ENCODE measurements at regions not wholly inside any gene's neighbourhood (a gene's known extent, or its start where the extent isn't known, plus 50 kb on each side); places are given as distances from the start of the nearest gene placed in this dataset.
A peak's percentile ranks its signal among the peaks of the same experiment; 100 is the strongest.
"Not testable (repeated sequence)": the region's sequence is repeated elsewhere in the genome, so short reads cannot be mapped to it uniquely, and the experiment has no call there.

GRCh38 chr7:35971133-35971891 lies 170.5 kb downstream of the SEPTIN7 start:
- no peak for DNase-seq (ENCODE audit: low read depth in 4 of 4, low spot score in 1 of 4)

GRCh38 chr7:35975851-35976454 lies 175.1 kb downstream of the SEPTIN7 start:
- DNase-seq (ENCODE audit: low read depth in 4 of 4, low spot score in 1 of 4) = peak in 2 of 4 experiments; percentile 13 to 31

- DNase-seq (ENCODE audit: low read depth in 4 of 4, low spot score in 1 of 4) = not testable (repeated sequence)
Measured at GRCh38 chr7:35978816-35979640, 174.0 kb upstream of the EEPD1 start.

- DNase-seq (ENCODE audit: low read depth in 4 of 4, low spot score in 1 of 4) = no peak
Measured at GRCh38 chr7:35982600-35982999, 170.5 kb upstream of the EEPD1 start.

- DNase-seq (ENCODE audit: low read depth in 4 of 4, low spot score in 1 of 4) = no peak
Measured at GRCh38 chr7:35983626-35984025, 169.4 kb upstream of the EEPD1 start.

- DNase-seq (ENCODE audit: low read depth in 4 of 4, low spot score in 1 of 4) = peak; percentile 51 to 69 (median 54)
Measured at GRCh38 chr7:35985126-35985754, 167.8 kb upstream of the EEPD1 start.

- no peak for DNase-seq (ENCODE audit: low read depth in 4 of 4, low spot score in 1 of 4)
Measured at GRCh38 chr7:35987016-35987415, 166.0 kb upstream of the EEPD1 start.

GRCh38 chr7:35988105-35988504 lies 164.9 kb upstream of the EEPD1 start:
- no peak for DNase-seq (ENCODE audit: low read depth in 4 of 4, low spot score in 1 of 4)

GRCh38 chr7:35988818-35989217 lies 164.2 kb upstream of the EEPD1 start:
- DNase-seq (ENCODE audit: low read depth in 4 of 4, low spot score in 1 of 4) = no peak

- DNase-seq (ENCODE audit: low read depth in 4 of 4, low spot score in 1 of 4) = no peak
Measured at GRCh38 chr7:35991511-35992232, 161.4 kb upstream of the EEPD1 start.

- no peak for DNase-seq (ENCODE audit: low read depth in 4 of 4, low spot score in 1 of 4)
Measured at GRCh38 chr7:35992436-35992835, 160.6 kb upstream of the EEPD1 start.

- no peak for DNase-seq (ENCODE audit: low read depth in 4 of 4, low spot score in 1 of 4)
Measured at GRCh38 chr7:35993113-35993512, 159.9 kb upstream of the EEPD1 start.

GRCh38 chr7:35993676-35994606 lies 159.1 kb upstream of the EEPD1 start:
- DNase-seq (ENCODE audit: low read depth in 4 of 4, low spot score in 1 of 4) = no peak

GRCh38 chr7:35995334-35995733 lies 157.7 kb upstream of the EEPD1 start:
- no peak for DNase-seq (ENCODE audit: low read depth in 4 of 4, low spot score in 1 of 4)

GRCh38 chr7:35998481-35998880 lies 154.6 kb upstream of the EEPD1 start:
- DNase-seq (ENCODE audit: low read depth in 4 of 4, low spot score in 1 of 4) = no peak

- no peak for DNase-seq (ENCODE audit: low read depth in 4 of 4, low spot score in 1 of 4)
Measured at GRCh38 chr7:36001546-36001945, 151.5 kb upstream of the EEPD1 start.

GRCh38 chr7:36002900-36003299 lies 150.2 kb upstream of the EEPD1 start:
- DNase-seq (ENCODE audit: low read depth in 4 of 4, low spot score in 1 of 4) = no peak

- DNase-seq (ENCODE audit: low read depth in 4 of 4, low spot score in 1 of 4) = no peak
Measured at GRCh38 chr7:36003343-36003742, 149.7 kb upstream of the EEPD1 start.

- DNase-seq (ENCODE audit: low read depth in 4 of 4, low spot score in 1 of 4) = no peak
Measured at GRCh38 chr7:36005293-36005692, 147.8 kb upstream of the EEPD1 start.

GRCh38 chr7:36005876-36006275 lies 147.2 kb upstream of the EEPD1 start:
- no peak for DNase-seq (ENCODE audit: low read depth in 4 of 4, low spot score in 1 of 4)
